ENCODE measurements at regions not wholly inside any gene's neighbourhood (a gene's known extent, or its start where the extent isn't known, plus 50 kb on each side); places are given as distances from the start of the nearest gene placed in this dataset.
"Not testable (repeated sequence)": the region's sequence is repeated elsewhere in the genome, so short reads cannot be mapped to it uniquely, and the experiment has no call there.

DNA sequence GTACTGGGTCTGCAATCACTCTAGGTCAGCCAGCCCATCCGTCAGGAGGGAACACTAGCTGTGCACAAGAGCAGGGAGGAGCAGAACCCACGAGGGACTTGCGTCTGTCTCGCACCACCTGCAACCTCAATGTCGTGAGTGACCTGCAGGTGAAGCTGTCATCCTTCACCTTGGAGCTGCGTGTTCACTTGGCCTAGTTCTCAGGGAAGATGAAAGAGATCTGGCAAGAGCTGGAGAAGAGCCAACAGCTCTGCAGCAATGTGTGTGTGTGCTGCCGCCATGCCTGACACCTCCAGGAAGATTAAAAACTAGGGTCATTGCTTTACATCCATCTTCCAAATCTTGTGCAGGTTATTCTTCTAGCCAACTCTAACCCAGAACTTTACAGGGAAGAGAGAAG is 117.6 kb upstream of the MRI1 start:
- DNase-seq = no peak

DNA sequence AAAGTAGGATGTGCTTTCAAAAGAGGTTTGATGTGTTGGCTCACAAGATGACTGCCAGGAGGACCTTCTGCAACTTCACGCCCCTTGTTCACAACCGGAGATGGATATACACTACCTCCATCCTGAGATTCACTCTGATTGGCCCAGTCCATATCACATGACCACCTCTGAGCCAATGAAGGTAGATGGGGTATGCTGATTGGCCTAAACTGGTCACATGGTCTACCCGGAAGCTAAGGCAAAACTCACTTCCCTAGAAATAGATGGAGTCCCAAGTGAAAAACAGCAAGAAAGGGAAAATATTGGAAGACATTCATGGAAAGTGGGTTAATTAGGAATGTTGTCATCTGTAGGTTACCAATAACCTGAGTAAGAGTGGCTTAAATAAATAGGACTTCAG is 119.7 kb upstream of the MRI1 start:
- no peak for DNase-seq

DNA sequence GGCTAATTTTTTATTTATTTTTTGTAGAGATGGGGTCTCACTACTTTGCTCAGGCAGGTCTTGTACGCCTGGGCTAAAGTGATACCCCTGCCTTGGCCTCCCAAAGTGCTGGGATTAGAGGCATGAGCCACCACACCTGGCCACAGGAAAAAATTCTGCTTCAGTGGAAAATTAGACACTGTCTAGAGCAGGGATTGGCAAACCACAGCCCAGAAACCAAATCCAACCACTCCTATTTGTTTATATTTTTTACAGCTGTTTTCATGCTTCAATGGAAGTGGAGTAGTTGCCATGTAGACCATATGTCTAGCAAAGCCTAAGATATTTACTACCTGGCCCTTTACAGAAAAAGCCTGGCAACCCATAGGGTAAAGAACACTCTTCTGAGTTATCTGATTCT is 123.7 kb upstream of the MRI1 start:
- peak; percentile 44 for DNase-seq

DNA sequence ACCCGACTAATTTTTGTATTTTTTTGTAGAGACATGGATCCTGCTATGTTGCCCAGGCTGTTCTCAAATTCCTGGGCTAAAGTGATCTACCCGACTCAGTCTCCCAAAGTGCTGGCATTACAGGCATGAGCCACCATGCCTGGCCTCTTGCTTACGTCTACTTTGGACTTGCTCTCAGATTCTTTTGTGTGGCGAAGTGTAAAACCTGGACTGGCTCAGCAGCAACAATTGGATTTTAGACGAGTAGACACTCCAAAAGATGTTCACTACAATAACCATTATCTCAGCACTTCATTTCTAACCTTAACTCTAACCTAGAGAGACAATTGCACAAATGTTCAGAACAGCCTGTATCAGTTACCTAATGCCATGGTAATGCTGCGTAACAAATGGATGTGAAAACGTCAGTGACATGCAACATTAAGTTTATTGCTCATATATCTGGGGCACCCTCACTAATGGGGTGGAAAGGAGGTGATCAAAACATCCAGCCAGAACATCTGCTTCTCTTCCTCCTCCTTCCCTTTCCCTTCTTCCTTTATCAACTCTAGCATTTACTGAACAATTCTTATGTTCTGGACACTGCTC is 124.9 kb upstream of the MRI1 start:
- no peak for DNase-seq

DNA sequence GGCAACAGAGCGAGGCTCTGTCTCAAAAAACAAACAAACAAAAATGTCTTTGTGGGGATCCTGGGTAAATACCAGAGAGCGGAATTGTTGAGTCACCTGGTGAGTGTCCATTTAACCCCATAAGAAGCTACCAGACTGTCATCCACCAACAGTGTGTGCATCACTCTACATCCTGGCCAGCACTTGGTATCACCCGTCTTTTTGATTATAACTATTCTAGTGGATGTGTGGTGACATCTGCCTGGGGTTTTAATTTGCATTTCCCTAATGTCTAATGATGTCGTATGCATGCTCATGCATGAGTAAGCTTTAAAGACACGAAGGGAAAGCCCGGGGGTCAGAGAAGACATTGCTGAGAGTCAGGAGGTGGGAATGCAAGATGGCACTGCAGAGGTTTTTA is 126.7 kb upstream of the MRI1 start:
- DNase-seq = no peak

DNA sequence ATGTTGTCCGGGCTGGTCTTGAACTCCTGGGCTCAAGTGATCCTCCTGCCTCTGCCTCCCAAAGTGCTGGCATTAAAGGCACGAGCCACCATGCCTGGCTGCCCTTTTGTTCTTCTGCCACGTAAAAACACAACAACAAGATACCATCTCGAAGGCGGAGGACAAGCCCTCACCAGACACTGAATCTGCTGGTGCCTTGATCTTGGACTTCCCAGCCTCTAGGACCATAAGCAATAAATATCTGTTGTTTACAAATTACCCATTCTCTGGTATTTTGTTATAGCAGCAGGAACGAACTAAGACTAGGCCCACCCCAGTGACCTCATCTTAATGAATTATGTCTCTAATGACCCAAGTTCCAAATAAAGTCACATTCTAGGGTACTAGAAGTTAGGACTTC is 128.4 kb upstream of the CACNA1A start:
- no peak for DNase-seq

DNA sequence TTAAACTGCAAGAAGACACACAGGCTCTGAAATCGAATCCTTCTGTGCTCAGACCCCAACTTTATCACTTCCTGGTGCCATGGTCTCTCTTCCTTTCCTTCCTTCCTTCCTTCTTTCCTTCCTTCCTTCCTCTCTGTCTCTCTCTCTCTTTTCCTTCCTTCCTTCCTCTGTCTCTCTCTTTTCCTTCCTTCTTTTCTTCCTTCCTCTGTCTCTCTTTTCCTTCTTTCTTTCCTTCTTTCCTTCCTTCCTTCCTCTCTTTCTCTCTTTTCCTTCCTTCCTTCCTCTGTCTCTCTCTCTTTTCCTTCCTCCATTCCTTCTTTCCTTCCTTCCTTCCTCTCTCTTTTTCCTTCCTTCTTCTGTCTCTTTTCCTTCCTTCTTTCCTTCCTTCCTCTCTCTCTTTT is 127.2 kb upstream of the CACNA1A start:
- no peak for DNase-seq

DNA sequence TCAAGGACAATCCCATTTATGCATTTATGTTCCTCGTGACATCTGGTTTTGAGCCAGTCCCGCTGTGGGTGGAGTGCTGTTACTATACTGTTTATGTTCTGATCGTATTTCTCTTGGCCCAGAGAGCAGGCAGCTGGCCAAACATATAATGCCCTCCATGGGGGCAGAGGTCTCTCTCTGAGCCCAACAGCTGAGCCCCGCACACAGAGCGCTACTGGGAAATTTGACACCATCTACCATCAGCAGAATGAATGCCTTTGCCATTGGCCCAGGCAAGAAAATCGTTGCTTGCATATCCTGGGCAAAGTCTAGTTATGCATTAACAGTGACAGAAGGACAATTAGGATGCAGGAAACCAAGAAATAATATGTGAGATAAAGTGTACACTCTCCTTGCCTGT is 126.8 kb upstream of the CACNA1A start:
- DNase-seq = peak; percentile 96

DNA sequence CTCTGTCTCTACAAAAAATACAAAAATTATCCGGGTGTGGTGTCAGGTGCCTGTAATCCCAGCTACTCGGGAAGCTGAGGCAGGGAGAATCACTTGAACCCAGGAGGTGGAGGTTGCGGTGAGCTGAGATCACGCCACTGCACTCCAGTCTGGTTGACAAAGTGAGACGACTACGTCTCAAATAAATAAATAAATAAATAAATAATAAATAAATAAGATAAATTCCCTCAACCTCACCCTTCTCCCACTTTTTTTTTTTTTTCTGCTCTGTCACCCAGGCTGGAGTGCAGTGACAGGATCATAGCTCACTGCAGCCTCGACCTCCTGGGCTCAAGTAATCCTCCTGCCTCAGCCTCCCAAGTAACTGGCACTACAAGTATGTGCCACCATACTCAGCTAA is 125.9 kb upstream of the CACNA1A start:
- not testable (repeated sequence) for DNase-seq

DNA sequence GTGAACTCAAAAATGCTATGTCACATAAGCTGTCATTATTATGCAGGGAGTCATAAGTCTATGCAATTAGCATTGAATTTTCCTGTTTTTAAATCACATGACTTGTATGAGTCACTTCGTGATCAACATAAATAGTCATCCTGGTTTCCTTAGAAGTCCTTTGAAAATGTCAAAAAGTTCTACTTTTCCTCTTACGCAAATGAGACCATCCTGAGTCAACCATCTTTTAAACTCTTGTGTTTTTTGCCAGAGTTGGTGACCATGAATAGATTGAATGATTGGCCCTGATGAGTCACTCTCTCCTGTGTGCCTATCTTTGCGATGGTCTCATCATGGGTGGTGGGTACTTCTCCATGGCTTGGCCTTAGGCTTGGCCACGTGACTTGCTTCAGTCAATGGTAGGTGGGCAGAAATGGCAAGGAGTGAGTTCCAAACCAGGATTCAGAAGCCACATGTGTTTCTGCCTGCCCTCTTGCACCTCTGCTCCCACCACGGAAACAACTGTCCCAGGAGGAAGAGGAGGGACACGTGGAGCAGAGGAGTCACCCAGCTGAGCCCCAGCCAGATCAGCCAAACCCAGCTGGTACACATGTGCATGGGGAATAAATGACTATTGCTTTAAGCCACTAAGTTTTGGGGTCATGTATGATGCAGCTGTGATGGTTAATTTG is 123.5 kb upstream of the CACNA1A start:
- no peak for DNase-seq

DNA sequence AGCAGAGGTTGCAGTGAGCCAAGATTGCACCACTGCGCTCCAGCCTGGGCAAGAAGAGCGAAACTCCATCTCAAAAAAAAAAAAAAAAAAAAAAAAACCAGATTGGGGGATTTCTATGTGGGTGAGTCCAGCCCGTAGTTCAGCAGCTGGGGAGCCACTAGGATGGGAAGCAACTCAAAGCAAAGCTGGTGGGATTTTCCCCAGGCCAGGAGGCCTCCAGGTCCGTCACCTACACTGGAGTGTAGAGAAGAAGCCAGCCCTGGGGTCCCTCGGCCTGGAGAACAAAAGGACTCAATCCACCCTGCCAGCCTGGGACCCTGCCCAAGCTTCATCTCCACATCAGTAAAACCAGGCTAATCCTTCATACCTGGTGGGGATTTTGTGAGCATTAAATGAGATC is 121.3 kb upstream of the CACNA1A start:
- DNase-seq = no peak

DNA sequence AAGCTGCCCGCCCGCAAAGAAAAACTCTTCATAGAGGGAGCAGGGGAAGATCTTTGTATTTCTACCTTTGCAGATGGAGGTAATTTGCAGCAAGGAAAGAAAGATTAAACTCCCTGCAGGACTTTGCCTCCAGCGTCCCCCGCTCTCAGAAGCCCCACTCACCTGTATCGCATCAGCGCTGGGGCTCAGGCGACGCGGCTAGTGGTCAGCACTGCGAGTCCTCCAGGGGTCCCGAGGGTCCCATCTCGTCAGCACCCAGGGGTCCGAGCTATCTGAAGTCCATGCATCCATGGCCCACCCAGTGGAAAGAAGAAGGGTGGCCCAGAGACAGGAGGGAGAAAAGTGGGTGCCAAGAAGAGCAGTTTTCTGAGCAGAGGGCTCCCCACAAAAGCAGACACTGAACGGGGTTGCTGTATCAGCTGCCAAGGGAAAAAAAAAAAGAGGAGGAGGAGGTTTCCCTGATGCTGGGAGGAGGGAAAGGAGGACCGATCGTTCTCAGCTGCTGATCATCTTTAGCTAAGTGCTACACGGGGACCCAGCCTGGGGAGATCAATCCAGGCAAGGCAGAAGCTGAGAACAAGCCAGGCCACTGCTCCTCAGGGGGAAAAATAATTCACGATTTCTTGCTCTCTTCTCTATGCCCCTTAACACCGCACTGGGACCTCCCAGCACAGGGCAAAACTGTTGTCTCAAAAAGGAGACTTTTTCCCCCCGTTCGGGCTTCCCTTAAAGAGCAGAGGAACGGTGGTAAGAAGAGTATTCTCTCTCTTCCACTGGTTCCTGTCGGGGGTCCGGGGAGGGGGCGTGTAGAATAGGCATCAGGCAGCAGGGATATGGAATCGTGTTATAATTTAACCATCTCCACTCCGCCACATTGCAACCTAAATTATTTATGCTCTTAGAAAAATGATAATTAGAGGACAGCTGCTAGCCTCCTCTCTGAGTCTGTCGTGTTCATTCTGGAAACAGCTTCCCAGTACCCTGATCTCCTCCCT is 117.7 kb upstream of the CACNA1A start:
- DNase-seq = peak; percentile 32

DNA sequence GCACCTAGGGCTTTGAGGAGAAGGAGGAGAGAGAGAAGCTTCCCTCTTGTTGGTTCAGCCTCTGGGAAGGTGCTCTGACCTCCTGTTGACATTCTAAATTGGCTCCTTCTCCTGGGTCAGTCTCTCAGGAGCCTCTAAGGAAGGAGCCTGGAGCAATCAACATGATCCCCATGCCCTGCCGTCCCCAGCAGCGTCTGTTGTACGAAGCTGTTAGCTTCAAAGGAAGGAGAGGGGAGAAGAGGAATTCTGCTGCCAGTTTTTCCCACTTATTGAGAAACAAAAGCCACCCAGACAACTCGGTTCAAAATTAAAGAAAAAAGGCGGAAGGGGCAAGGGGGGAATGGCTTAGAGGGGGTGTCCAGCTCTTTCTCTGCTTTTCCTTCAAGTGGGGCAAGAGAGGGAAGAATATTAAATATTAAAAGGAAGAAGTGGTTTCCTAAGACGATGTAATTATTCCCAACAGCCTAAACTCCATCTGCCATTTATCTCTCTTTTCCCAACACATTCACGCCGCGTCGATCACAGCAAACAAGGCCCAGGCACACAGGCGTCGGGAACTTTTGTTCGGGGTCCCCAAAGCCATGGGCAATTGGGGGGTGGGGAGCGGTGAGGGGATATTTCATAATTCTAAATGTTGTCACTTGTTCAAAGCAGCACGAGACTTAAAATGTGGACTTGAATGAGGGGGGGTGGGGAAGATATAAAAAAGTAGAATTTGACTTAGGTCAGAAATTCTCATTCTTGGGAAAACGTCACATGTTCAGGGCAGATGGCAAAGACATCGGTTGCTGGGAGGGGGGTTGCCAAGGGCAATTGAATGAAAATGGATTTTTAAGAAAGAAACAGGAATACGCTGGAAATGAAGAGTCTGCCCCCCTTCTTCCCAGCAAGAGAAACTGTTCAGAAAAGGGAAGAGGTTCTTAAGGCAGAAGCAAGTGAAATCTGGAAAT is 116.8 kb upstream of the CACNA1A start:
- peak; percentile 40 for DNase-seq

DNA sequence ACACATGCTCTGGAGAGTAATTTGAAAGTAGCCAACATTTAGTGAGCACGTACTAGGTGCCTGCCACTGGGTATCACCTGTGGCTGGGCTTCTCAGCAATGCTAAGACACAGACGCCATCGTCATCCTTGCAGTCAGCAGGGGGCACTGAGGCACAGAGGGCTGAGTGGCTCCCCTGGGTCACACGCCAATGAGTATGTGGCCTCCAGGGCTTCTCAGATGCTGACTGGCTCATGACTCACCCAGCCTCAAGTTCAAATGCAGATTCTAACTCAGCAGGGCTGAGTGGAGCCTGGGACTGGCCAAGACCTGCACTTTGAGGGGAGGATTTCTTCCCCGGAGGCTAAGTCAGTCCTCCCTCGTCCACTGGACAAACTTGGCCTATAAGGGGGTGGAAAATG is 115.1 kb upstream of the CACNA1A start:
- DNase-seq = no peak

DNA sequence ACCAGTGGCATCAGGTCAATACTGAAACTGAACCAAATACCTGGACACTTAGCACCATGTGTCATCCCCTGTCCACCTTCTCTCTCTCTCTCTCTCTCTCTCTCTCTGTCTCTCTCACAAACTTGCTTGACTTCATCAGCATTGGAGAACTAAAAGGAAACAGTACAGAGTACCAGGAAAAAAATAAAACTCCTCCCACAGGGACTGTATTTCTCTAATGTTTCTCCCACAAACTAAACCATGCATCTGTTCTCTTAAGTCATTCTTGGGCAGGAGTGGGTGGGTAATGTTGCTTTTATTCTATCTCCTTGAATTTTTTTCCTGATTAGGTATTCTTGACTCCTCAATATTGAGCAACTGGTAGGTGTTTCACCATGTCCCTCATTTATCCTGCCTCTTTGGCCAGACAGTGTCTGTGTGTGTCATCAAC is 112.9 kb upstream of the CACNA1A start:
- no peak for DNase-seq

DNA sequence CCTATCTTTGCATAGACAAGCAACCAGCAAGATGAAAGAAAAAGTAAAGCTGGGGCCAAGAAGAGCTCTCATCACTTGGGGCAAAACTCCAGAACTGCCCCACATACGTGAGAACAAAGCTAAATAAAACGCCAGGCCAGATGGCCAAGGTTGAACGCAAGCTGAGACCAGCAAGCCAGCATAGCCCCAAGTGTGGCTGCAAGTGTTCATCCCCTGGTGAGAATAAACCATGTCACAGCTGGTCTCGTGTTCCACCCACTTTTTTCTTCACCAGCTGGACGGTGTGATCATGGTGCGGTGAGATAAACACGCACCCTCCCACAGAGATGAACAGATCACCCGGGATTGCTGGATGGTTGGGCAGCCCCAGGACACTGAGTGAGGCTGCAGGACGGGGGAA is 109.6 kb upstream of the CACNA1A start:
- DNase-seq = no peak

DNA sequence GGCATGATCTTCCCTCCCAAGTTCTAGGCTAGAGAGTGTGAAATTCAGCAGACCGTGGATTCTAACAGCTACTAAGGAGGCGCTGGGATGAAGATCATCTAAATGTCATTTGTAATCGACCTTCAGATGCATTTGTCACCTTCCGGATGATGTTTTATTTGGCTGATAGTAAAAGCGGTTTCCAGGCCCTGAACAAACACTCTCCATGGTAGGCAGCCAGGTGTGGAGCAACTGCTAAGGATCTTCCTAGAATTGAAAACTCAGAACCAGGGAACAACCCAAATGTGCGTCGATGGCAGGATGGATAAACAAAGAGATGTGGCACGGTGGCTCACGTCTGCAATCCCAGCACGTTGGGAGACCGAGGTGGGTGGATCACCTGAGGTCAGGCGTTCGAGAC is 107.2 kb upstream of the CACNA1A start:
- peak; percentile 82 for DNase-seq

DNA sequence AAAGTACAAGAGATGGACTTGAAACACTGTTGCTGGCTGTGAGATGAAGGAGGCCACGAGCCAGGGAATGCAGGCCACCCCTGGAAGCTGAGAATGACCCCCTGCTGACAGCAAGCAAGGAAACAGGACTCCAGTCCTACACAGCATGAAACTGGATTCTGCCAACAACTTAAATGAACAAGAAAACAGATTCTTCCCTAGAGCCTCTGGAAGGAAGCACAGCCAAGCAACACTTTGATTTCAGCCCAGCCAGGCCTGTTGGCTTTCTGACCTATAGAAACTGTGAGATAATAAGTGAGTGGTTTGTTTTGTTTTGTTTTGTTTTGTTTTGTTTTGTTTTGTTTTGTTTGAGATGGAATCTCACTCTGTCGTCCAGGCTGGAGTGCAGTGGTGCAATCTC is 105.3 kb upstream of the CACNA1A start:
- no peak for DNase-seq

DNA sequence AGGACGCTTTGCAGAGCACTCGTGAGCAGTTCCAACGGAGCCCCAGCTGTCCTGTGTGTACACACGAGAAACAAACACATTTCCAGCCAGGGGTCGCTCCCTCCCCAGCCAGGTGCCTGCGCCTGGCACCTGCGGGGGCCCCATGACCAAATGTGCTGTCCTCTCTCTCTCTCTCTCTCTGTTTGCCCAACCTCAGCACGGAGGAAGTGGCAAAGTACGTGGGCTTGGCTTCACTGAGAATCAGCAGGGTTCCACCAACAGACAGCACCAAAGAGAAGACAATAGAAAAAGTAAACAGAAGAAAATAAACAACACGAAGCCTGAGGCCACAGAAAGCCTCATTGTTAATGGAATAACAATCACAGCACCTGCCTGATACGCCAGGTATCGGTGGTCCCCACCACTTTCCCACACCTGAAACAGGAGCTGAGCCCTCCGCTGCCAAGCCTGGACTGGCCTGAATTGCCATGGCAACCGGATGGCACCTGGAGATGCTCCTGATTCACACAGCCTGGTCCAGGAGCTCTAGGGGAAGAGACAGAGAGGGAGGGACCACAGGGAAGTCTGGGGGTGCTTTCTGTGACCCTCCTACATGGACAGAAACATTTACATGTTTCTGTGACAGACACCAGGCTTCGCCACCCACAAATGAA is 103.9 kb upstream of the CACNA1A start:
- peak; percentile 94 for DNase-seq

DNA sequence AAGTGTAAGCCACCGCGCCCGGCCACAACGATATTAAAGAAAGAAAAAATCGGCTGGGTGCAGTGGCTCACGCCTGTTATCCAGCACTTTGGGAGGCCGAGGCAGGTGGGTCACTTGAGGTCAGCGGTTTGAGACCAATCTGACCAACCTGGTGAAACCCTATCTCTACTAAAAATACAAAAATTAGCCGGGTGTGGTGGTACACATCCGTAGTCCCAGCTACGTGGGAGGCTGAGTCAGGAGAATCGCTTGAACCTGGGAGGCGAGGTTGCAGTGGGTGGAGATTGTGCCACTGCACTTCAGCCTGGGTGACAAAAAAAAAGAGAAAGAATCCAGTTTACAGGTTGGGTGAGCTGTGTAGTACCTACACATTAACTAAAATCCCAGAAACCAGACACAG is 99.9 kb upstream of the CACNA1A start:
- no peak for DNase-seq

DNA sequence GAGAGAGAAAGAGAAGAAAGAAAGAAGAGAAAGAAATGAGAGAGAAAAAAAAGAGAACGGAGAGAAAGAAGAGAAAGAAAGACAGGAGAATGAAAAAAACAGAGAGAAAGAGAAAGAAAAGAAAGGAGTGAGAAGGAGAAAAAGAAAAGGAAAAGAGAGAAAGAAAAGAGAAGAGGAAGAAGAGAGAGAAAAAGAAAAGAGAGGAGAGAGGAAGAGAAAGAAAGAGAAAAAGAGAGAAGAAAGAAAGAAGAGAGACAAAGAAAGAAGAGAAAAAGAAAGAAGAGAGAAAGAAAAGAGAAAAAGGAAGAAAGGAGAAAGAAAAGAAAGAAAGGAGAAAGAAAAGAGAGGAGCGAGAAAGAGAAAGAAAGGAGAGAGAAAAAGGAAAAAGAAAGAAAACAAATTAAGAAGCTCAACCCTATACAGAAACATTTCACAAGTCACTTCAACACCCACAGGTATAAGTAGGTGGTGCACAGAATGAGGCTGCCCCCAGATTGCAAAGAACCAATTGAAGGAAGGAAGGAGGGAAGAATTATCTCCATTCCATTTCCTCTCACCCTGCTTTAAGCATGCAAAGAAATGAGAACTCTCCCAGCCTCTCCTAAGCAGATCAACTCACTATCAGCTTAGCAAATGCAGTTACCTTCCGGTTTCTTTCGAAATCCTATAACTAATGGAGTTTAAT is 98.8 kb upstream of the CACNA1A start:
- DNase-seq = no peak

DNA sequence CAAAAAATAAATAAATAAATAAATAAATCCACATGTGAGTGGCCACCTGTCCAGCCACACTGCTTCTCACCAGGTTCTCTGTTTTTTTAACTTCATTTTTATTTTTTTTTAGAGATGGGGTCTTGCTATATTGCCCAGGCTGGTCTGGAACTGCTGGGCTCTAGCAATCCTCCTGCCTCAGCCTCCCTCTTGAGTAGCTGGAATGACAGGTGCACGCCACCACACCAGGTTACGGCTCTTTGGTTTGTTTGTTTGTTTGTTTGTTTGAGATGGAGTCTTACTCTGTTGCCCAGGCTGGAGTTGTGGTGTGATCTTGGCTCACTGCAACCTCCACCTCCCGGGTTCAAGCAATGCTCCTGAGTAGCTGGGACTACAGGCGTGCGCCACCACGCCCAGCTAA is 94.5 kb upstream of the CACNA1A start:
- DNase-seq = no peak
